K562 (cell line): ENCODE measurements at regions not wholly inside any gene's neighbourhood (a gene's known extent, or its start where the extent isn't known, plus 50 kb on each side); places are given as distances from the start of the nearest gene placed in this dataset.

Source experiments
- ATAC-seq: fragments of 200-7000 bp; cut with Tn5 transposase; 3 replicates; pipeline ENCODE4 v1.9.1; 2020; ENCODE audit warnings: moderate library complexity
- BruUV-seq: library from RNA; stranded (reverse); fragments of 400-500 nt; replicated peaks from 2 replicates; lab custom pipeline; 2021; lab: Mats Ljungman, UMichigan
- CTCF ChIA-PET: fragments of 300-600 bp; formaldehyde crosslinking; extraction: SDS; loops from one replicate; lab custom pipeline; 2021; ENCODE audit warnings: low intra/inter-chr PET ratio; lab: Yijun Ruan, JAX
- POLR2A ChIA-PET: fragments of 300-600, 350-650 bp; sonication (Branson Sonifier 250); formaldehyde crosslinking; extraction: SDS; loops from one replicate; lab custom pipeline; 2021; ENCODE audit warnings: antibody characterized with exemption, inconsistent platforms; lab: Yijun Ruan, JAX
- DNase-seq, 4 experiments: peaks; one replicate each; pipeline versions ENCODE4 v3.0.0 to v3.0.0-alpha.2; 2011 to 2018; ENCODE audit warnings: low spot score in 3 of 4, mixed read lengths in 3 of 4; ENCODE audit errors: extremely low read depth in 1 of 4
- FAIRE-seq: peaks from 2 replicates; lab custom pipeline; 2011; peaks lifted over from hg19 to GRCh38; lab: Jason Lieb, UNC
- H2AFZ ChIP-seq: 2 replicates; pipeline ENCODE4 v1.6.0; 2011; ENCODE audit warnings: low read depth, low read length, control low read depth, inconsistent platforms
- H3K27ac ChIP-seq: fragments of 200-600 bp; 3 replicates; pipeline ENCODE4 v1.8.0; 2011; ENCODE audit warnings: low read depth, mild to moderate bottlenecking, control low read depth, inconsistent platforms, low read length, moderate library complexity, mixed read lengths; ENCODE audit errors: extremely low read depth
- H3K27me3 ChIP-seq, 2 experiments: fragments of 300-600 bp in 1 of 2; 2 replicates in 1 of 2; 3 replicates in 1 of 2; pipeline versions ENCODE4 v1.6.0 to v1.8.0; 2011; ENCODE audit warnings: inconsistent platforms in 2 of 2, low read length in 2 of 2, mild to moderate bottlenecking in 1 of 2, mixed read lengths in 1 of 2, moderate library complexity in 1 of 2; ENCODE audit not compliant: control insufficient read depth in 2 of 2, insufficient read depth in 2 of 2
- H3K36me3 ChIP-seq: fragments of 300-600 bp; 3 replicates; pipeline ENCODE4 v1.8.0; 2011; ENCODE audit warnings: mild to moderate bottlenecking, low read length, inconsistent platforms; ENCODE audit not compliant: control insufficient read depth, insufficient read depth
- H3K4me1 ChIP-seq, 2 experiments: fragments of 200-600 bp in 1 of 2; replicated peaks in 1 of 2; 2 replicates in 1 of 2; 3 replicates in 1 of 2; pipeline versions ENCODE4 v1.5.1 to v1.8.0; 2011; ENCODE audit warnings: inconsistent platforms in 2 of 2, low read length in 2 of 2, mild to moderate bottlenecking in 1 of 2, mixed read lengths in 1 of 2, moderate library complexity in 1 of 2; ENCODE audit not compliant: control insufficient read depth in 2 of 2, insufficient read depth in 2 of 2
- H3K4me2 ChIP-seq: 2 replicates; pipeline ENCODE4 v1.6.1; 2011; ENCODE audit warnings: low read length, control low read depth, inconsistent platforms, mixed read lengths; ENCODE audit not compliant: insufficient read depth
- H3K4me3 ChIP-seq: fragments of 200-600 bp; sonication (generic), shearing (Covaris generic); 2 replicates; pipeline ENCODE4 v1.5.1; 2016; ENCODE audit warnings: control low read depth, inconsistent platforms
- H3K79me2 ChIP-seq: fragments of 200-600 bp; 3 replicates; pipeline ENCODE4 v1.8.0; 2011; ENCODE audit warnings: low read length, inconsistent platforms; ENCODE audit not compliant: control insufficient read depth, insufficient read depth
- H3K9ac ChIP-seq, 2 experiments: 2 replicates each; pipeline versions ENCODE4 v1.6.0 to v1.6.1; 2011; ENCODE audit warnings: low read depth in 2 of 2, low read length in 2 of 2, control low read depth in 1 of 2, inconsistent platforms in 1 of 2, mild to moderate bottlenecking in 1 of 2, mixed read lengths in 1 of 2; ENCODE audit not compliant: insufficient read depth in 1 of 2
- H3K9me1 ChIP-seq: one replicate; pipeline ENCODE4 v1.6.0; 2011; ENCODE audit warnings: inconsistent platforms, mild to moderate bottlenecking, low read length, moderate library complexity; ENCODE audit not compliant: control insufficient read depth, insufficient read depth
- H3K9me3 ChIP-seq: replicated peaks from 2 replicates; pipeline ENCODE4 v1.5.1; 2011; ENCODE audit warnings: low read depth, low read length, inconsistent platforms; ENCODE audit not compliant: control insufficient read depth, insufficient read depth
- H4K20me1 ChIP-seq: replicated peaks from 2 replicates; pipeline ENCODE4 v1.6.1; 2011; ENCODE audit warnings: low read length, inconsistent platforms, mixed read lengths; ENCODE audit not compliant: control insufficient read depth, insufficient read depth
- BCL6 ChIP-seq: fragments of 250-450 bp; sonication (Bioruptor Pico); IDR thresholded peaks from 2 replicates; pipeline ENCODE4 v1.4.0; 2020
- CBX5 ChIP-seq: IDR thresholded peaks from 2 replicates; pipeline ENCODE4 v1.6.1; 2014; ENCODE audit warnings: low read depth, borderline replicate concordance
- CXXC5 ChIP-seq: fragments of 250-450 bp; sonication (Bioruptor Pico); IDR thresholded peaks from 2 replicates; pipeline ENCODE4 v1.8.0; 2022; ENCODE audit warnings: inconsistent platforms, mild to moderate bottlenecking, moderate library complexity
- DACH1 ChIP-seq: fragments of 450-650 bp; IDR thresholded peaks from 2 replicates; pipeline ENCODE4 v1.6.1; 2018; ENCODE audit not compliant: partially characterized antibody
- EHMT2 ChIP-seq: fragments of 450-650 bp; IDR thresholded peaks from 2 replicates; pipeline ENCODE4 v1.6.1; 2018; ENCODE audit warnings: antibody characterized with exemption
- GABPB2 ChIP-seq: fragments of 250-450 bp; sonication (Bioruptor Pico); conservative IDR thresholded peaks from 2 replicates; pipeline ENCODE4 v1.5.1; 2021; ENCODE audit warnings: mild to moderate bottlenecking
- PRMT5 ChIP-seq: sonication (generic); formaldehyde crosslinking; IDR thresholded peaks from 2 replicates; pipeline ENCODE4 v1.5.0; 2020; ENCODE audit warnings: missing genetic modification reagents
- SMAD2 ChIP-seq: fragments of 150-350 bp; IDR thresholded peaks from 2 replicates; pipeline ENCODE4 v1.6.1; 2014; ENCODE audit warnings: low read depth, mild to moderate bottlenecking, low read length
- STAG1 ChIP-seq: sonication (generic); formaldehyde crosslinking; IDR thresholded peaks from 2 replicates; pipeline ENCODE4 v1.5.0; 2020; ENCODE audit warnings: missing genetic modification reagents, borderline replicate concordance
- TAF1 ChIP-seq: IDR thresholded peaks from 2 replicates; pipeline ENCODE4 v1.6.1; 2011; ENCODE audit warnings: mild to moderate bottlenecking, low read length, moderate library complexity; ENCODE audit not compliant: insufficient read depth, control insufficient read depth, severe bottlenecking; ENCODE audit errors: extremely low read depth
- TAF15 ChIP-seq: fragments of 200-400 bp; formaldehyde crosslinking; IDR thresholded peaks from 2 replicates; pipeline ENCODE4 v1.6.1; 2017; ENCODE audit warnings: mild to moderate bottlenecking, low read depth, low read length, moderate library complexity
- TRIM24 ChIP-seq, 2 experiments: fragments of 450-650 bp; IDR thresholded peaks; 2 replicates each; pipeline ENCODE4 v1.6.1; 2016
- WGBS: fragments of 100-300 bp; shearing (Covaris generic); methylation state at CpG from one replicate; pipeline ENCODE4 v1.1.6; 2016; ENCODE audit warnings: low coverage, mixed read lengths; ENCODE audit not compliant: insufficient coverage; ENCODE audit errors: missing lambda C conversion rate; 5-methylcytosine and 5-hydroxymethylcytosine counted together
- in situ Hi-C: fragments of 300-500 bp; cut with MboI; formaldehyde crosslinking; loops from 4 replicates; pipeline ENCODE4 v1.15.0; 2018; ENCODE audit warnings: inconsistent platforms, mixed read lengths
- intact Hi-C: fragments of 100-400 bp; cut with micrococcal nuclease; formaldehyde crosslinking; loops from 2 replicates; pipeline ENCODE4 v1.14.2; 2022
- TF ChIP-seq, protein P1 (sequence below), 3 experiments: fragments of 200-800 bp in 1 of 3; fragments of 250-450 bp in 1 of 3; fragments of 450-650 bp in 1 of 3; sonication (Bioruptor Pico) in 1 of 3; sonication (Bioruptor generic) in 1 of 3; formaldehyde crosslinking in 1 of 3; IDR thresholded peaks; 2 replicates each; pipeline versions ENCODE4 v1.6.1 to v1.8.0; 2016 to 2022; ENCODE audit warnings: mild to moderate bottlenecking in 2 of 3, missing genetic modification characterization in 2 of 3, missing compliant biosample characterization in 1 of 3, moderate library complexity in 1 of 3
- TF ChIP-seq, protein P2 (sequence below): fragments of 250-450 bp; sonication (Bioruptor Pico); IDR thresholded peaks from 2 replicates; pipeline ENCODE4 v1.8.0; 2022; ENCODE audit warnings: moderate library complexity, mild to moderate bottlenecking, inconsistent platforms
- TF ChIP-seq, protein P3 (sequence below): fragments of 250-450 bp; sonication (Bioruptor Pico); IDR thresholded peaks from 2 replicates; pipeline ENCODE4 v1.8.0; 2022; ENCODE audit warnings: inconsistent platforms, mild to moderate bottlenecking, moderate library complexity, borderline replicate concordance
- TF ChIP-seq, protein P4 (sequence below): IDR thresholded peaks from 2 replicates; pipeline ENCODE4 v1.6.1; 2014; ENCODE audit warnings: antibody characterized with exemption

DNA sequence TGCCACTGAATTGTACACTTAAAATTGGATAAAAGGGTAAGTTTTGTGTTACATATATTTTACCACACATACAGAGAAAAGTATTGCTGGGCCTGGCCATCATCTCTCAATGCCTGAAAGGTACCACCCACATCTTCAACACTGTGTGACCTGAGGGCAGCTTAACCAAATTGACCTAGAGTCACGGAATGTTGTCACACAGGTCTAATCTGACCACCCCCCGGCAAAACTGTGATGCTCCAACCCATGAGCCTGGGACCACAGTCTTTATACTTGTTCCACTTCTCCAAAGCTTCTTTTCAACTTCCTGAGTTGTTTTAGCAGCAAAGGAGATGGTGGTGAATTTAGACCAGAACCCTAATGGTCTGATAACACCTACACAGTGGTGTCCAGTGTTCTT, 210.3 kb upstream of the TPM1 start (continued):
- no peak for TF ChIP-seq TAF1

DNA sequence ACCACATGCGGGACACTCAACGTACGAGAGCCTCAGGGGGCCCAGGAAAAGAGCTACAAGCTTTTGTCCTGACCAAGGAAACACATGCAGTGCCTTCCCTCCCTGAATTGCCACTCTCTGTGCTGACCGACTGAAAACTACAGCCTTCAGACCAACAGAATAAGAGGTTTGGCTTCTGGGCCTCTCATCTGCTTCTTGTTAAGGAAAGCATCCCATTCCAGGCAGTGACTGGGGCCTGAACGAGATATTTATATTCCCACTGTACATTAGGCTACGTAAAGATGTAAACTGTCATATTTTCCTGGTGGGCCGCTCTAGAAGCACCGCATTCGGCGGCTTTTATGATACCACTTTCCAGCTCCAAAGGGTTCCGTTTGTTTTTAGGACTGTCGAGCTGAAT, 208.9 kb upstream of the TPM1 start:
- no peaks in the 10 kb centered on the region for H3K79me2 ChIP-seq
- H3K4me2 ChIP-seq, result no peak overlapping the region
- DNase-seq (no peak), FAIRE-seq (no peak), ATAC-seq (no peak)
- no TSS peak for BruUV-seq
- peaks cover 17 to 49% of the 10 kb centered on the region in 2 experiments for H3K27me3 ChIP-seq
- H2AFZ ChIP-seq, result no peak overlapping the region
- no peaks in the 10 kb centered on the region for H4K20me1 ChIP-seq
- H3K9me1 ChIP-seq, result no peaks in the 10 kb centered on the region
- H3K4me3 ChIP-seq, result no peak overlapping the region
- WGBS, result 2% methylated on average over 12 of the region's 12 CpGs
- POLR2A ChIA-PET, result no interaction called here
- no peaks in the 10 kb centered on the region for H3K36me3 ChIP-seq
- in situ Hi-C loops (loop anchor here (25.0 kb wide), 1 partner anchor 579 kb away; no protein-coding TSS in a partner anchor), intact Hi-C loops (no loop called here)
- no peak overlapping the region for H3K27ac ChIP-seq
- CTCF ChIA-PET, result interaction anchor here (0.7 kb wide), 1 partner anchor 82 kb away, joined by 3 read pairs; no protein-coding TSS in a partner anchor
- no peaks in the 10 kb centered on the region for H3K4me1 ChIP-seq
- no peak overlapping the region for H3K9ac ChIP-seq
- H3K9me3 ChIP-seq, result no peaks in the 10 kb centered on the region
- TF ChIP-seq, protein P1, sequence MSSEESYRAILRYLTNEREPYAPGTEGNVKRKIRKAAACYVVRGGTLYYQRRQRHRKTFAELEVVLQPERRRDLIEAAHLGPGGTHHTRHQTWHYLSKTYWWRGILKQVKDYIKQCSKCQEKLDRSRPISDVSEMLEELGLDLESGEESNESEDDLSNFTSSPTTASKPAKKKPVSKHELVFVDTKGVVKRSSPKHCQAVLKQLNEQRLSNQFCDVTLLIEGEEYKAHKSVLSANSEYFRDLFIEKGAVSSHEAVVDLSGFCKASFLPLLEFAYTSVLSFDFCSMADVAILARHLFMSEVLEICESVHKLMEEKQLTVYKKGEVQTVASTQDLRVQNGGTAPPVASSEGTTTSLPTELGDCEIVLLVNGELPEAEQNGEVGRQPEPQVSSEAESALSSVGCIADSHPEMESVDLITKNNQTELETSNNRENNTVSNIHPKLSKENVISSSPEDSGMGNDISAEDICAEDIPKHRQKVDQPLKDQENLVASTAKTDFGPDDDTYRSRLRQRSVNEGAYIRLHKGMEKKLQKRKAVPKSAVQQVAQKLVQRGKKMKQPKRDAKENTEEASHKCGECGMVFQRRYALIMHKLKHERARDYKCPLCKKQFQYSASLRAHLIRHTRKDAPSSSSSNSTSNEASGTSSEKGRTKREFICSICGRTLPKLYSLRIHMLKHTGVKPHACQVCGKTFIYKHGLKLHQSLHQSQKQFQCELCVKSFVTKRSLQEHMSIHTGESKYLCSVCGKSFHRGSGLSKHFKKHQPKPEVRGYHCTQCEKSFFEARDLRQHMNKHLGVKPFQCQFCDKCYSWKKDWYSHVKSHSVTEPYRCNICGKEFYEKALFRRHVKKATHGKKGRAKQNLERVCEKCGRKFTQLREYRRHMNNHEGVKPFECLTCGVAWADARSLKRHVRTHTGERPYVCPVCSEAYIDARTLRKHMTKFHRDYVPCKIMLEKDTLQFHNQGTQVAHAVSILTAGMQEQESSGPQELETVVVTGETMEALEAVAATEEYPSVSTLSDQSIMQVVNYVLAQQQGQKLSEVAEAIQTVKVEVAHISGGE (CRISPR knock-in tag; IDR thresholded peaks at IDR 0.05), result no peak
- TF ChIP-seq CXXC5 (CRISPR knock-in tag) (no peak), PRMT5 (CRISPR knock-in tag) (no peak), TRIM24 (IDR thresholded peaks at IDR 0.05) (no peak), CBX5 (no peak), STAG1 (CRISPR knock-in tag) (no peak), SMAD2 (no peak), GABPB2 (CRISPR knock-in tag) (no peak), TAF15 (no peak), EHMT2 (no peak), DACH1 (no peak), BCL6 (CRISPR knock-in tag) (no peak)
- TF ChIP-seq, protein P2, sequence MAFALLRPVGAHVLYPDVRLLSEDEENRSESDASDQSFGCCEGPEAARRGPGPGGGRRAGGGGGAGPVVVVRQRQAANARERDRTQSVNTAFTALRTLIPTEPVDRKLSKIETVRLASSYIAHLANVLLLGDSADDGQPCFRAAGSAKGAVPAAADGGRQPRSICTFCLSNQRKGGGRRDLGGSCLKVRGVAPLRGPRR, result no peak
- TF ChIP-seq, protein P3, sequence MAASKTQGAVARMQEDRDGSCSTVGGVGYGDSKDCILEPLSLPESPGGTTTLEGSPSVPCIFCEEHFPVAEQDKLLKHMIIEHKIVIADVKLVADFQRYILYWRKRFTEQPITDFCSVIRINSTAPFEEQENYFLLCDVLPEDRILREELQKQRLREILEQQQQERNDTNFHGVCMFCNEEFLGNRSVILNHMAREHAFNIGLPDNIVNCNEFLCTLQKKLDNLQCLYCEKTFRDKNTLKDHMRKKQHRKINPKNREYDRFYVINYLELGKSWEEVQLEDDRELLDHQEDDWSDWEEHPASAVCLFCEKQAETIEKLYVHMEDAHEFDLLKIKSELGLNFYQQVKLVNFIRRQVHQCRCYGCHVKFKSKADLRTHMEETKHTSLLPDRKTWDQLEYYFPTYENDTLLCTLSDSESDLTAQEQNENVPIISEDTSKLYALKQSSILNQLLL (CRISPR knock-in tag), result no peak
- TF ChIP-seq, protein P4, sequence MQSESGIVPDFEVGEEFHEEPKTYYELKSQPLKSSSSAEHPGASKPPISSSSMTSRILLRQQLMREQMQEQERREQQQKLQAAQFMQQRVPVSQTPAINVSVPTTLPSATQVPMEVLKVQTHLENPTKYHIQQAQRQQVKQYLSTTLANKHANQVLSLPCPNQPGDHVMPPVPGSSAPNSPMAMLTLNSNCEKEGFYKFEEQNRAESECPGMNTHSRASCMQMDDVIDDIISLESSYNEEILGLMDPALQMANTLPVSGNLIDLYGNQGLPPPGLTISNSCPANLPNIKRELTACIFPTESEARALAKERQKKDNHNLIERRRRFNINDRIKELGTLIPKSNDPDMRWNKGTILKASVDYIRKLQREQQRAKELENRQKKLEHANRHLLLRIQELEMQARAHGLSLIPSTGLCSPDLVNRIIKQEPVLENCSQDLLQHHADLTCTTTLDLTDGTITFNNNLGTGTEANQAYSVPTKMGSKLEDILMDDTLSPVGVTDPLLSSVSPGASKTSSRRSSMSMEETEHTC, result no peak
